Activated naive CD8-positive, alpha-beta T cell treated with anti-CD3 and anti-CD28 coated beads, Interleukin-2, amount 50 U/mL, for 24 hours (primary cell): ENCODE measurements at regions not wholly inside any gene's neighbourhood (a gene's known extent, or its start where the extent isn't known, plus 50 kb on each side); places are given as distances from the start of the nearest gene placed in this dataset.

ENCODE experiments used
- ATAC-seq: fragments of 150-1000 bp; cut with Tn5 transposase; one replicate; pipeline ENCODE4 v1.10.0; 2021
- DNase-seq: peaks from one replicate; pipeline ENCODE4 v3.0.0; 2021
- H3K27ac Mint-ChIP-seq: one replicate; pipeline ENCODE4 v1.8.0; 2021; ENCODE audit warnings: mild to moderate bottlenecking, mixed read lengths
- H3K27me3 Mint-ChIP-seq: one replicate; pipeline ENCODE4 v1.8.0; 2021; ENCODE audit warnings: mixed read lengths
- H3K36me3 Mint-ChIP-seq: one replicate; pipeline ENCODE4 v1.8.0; 2021; ENCODE audit warnings: low read depth, mixed read lengths
- H3K4me1 Mint-ChIP-seq: one replicate; pipeline ENCODE4 v1.8.0; 2021; ENCODE audit warnings: mixed read lengths
- H3K4me3 Mint-ChIP-seq: one replicate; pipeline ENCODE4 v1.8.0; 2021; ENCODE audit warnings: mild to moderate bottlenecking, moderate library complexity, mixed read lengths
- H3K9me3 Mint-ChIP-seq: one replicate; pipeline ENCODE4 v1.8.0; 2021; ENCODE audit warnings: mixed read lengths

- no peaks in the 10 kb centered on the region for H3K27me3 Mint-ChIP-seq
- H3K27ac Mint-ChIP-seq: no peak overlapping the region
- no peak for DNase-seq
- peaks cover 5% of the 10 kb centered on the region for H3K4me1 Mint-ChIP-seq
- peaks cover 7% of the 10 kb centered on the region for H3K36me3 Mint-ChIP-seq
- no peak overlapping the region for H3K4me3 Mint-ChIP-seq
- peaks cover 3% of the 10 kb centered on the region for H3K9me3 Mint-ChIP-seq
- ATAC-seq: no peak
Observed at GRCh38 chr2:144081272-144081671, 438.6 kb downstream of the ZEB2 start.

GRCh38 chr2:144079803-144080202 lies 440.1 kb downstream of the ZEB2 start:
- no peak overlapping the region for H3K27ac Mint-ChIP-seq
- no peaks in the 10 kb centered on the region for H3K27me3 Mint-ChIP-seq
- peaks cover 3% of the 10 kb centered on the region for H3K9me3 Mint-ChIP-seq

GRCh38 chr2:144078802-144079724 lies 440.9 kb downstream of the ZEB2 start:
- Mint-ChIP-seq H3K36me3 (peaks cover 3% of the 10 kb centered on the region), H3K9me3 (no peaks in the 10 kb centered on the region), H3K4me1 (peaks cover 2% of the 10 kb centered on the region), H3K27me3 (no peaks in the 10 kb centered on the region), H3K27ac (no peak overlapping the region), H3K4me3 (no peak overlapping the region)
- DNase-seq (no peak), ATAC-seq (no peak)

More at GRCh38 chr2:144079803-144080202, 440.1 kb downstream of the ZEB2 start:
- Mint-ChIP-seq H3K4me1 (peaks cover 5% of the 10 kb centered on the region), H3K36me3 (peaks cover 7% of the 10 kb centered on the region), H3K4me3 (no peak overlapping the region)
- DNase-seq (no peak), ATAC-seq (no peak)

GRCh38 chr2:144078106-144078505 lies 441.8 kb downstream of the ZEB2 start:
- H3K27me3 Mint-ChIP-seq: no peaks in the 10 kb centered on the region
- no peaks in the 10 kb centered on the region for H3K9me3 Mint-ChIP-seq
- no peaks in the 10 kb centered on the region for H3K36me3 Mint-ChIP-seq
- DNase-seq (no peak), ATAC-seq (no peak)
- no peak overlapping the region for H3K27ac Mint-ChIP-seq
- H3K4me3 Mint-ChIP-seq: no peak overlapping the region
- H3K4me1 Mint-ChIP-seq: peaks cover 2% of the 10 kb centered on the region

GRCh38 chr2:144074450-144074849 lies 445.5 kb downstream of the ZEB2 start:
- no peaks in the 10 kb centered on the region for H3K9me3 Mint-ChIP-seq
- no peaks in the 10 kb centered on the region for H3K4me1 Mint-ChIP-seq
- H3K4me3 Mint-ChIP-seq: no peak overlapping the region

GRCh38 chr2:144071461-144071860 lies 448.5 kb downstream of the ZEB2 start:
- Mint-ChIP-seq H3K4me1 (no peaks in the 10 kb centered on the region), H3K27ac (no peak overlapping the region), H3K36me3 (no peaks in the 10 kb centered on the region), H3K9me3 (no peaks in the 10 kb centered on the region), H3K4me3 (no peak overlapping the region), H3K27me3 (no peaks in the 10 kb centered on the region)
- DNase-seq: no peak
- no peak for ATAC-seq

More at GRCh38 chr2:144074450-144074849, 445.5 kb downstream of the ZEB2 start:
- Mint-ChIP-seq H3K27ac (no peak overlapping the region), H3K27me3 (no peaks in the 10 kb centered on the region), H3K36me3 (no peaks in the 10 kb centered on the region)
- no peak for DNase-seq
- no peak for ATAC-seq

- ATAC-seq: no peak
- Mint-ChIP-seq H3K9me3 (no peaks in the 10 kb centered on the region), H3K27ac (no peak overlapping the region), H3K4me3 (no peak overlapping the region), H3K27me3 (no peaks in the 10 kb centered on the region), H3K36me3 (no peaks in the 10 kb centered on the region), H3K4me1 (no peaks in the 10 kb centered on the region)
- no peak for DNase-seq
Observed at GRCh38 chr2:144067506-144067905, 452.4 kb downstream of the ZEB2 start.

GRCh38 chr2:144063602-144064001 lies 456.3 kb downstream of the ZEB2 start:
- Mint-ChIP-seq H3K4me3 (no peak overlapping the region), H3K4me1 (no peaks in the 10 kb centered on the region), H3K27ac (no peak overlapping the region), H3K27me3 (no peaks in the 10 kb centered on the region), H3K36me3 (peaks cover 1% of the 10 kb centered on the region), H3K9me3 (no peaks in the 10 kb centered on the region)
- ATAC-seq (no peak), DNase-seq (no peak)

- Mint-ChIP-seq H3K9me3 (no peaks in the 10 kb centered on the region), H3K4me3 (no peak overlapping the region), H3K27me3 (no peaks in the 10 kb centered on the region), H3K36me3 (peaks cover 7% of the 10 kb centered on the region), H3K27ac (no peak overlapping the region), H3K4me1 (no peaks in the 10 kb centered on the region)
- DNase-seq (no peak), ATAC-seq (no peak)
Observed at GRCh38 chr2:144054911-144055310, 465.0 kb downstream of the ZEB2 start.

GRCh38 chr2:144052083-144052482 lies 467.8 kb downstream of the ZEB2 start:
- H3K4me3 Mint-ChIP-seq: no peak overlapping the region
- no peaks in the 10 kb centered on the region for H3K27me3 Mint-ChIP-seq
- ATAC-seq (no peak), DNase-seq (no peak)
- no peak overlapping the region for H3K27ac Mint-ChIP-seq
- peaks cover 2% of the 10 kb centered on the region for H3K36me3 Mint-ChIP-seq
- no peaks in the 10 kb centered on the region for H3K9me3 Mint-ChIP-seq
- H3K4me1 Mint-ChIP-seq: no peaks in the 10 kb centered on the region

GRCh38 chr2:144049137-144049536 lies 470.8 kb downstream of the ZEB2 start:
- Mint-ChIP-seq H3K36me3 (peaks cover 2% of the 10 kb centered on the region), H3K4me3 (no peak overlapping the region), H3K27me3 (no peaks in the 10 kb centered on the region), H3K9me3 (no peaks in the 10 kb centered on the region), H3K4me1 (no peaks in the 10 kb centered on the region), H3K27ac (no peak overlapping the region)
- ATAC-seq: no peak
- DNase-seq: no peak

- H3K36me3 Mint-ChIP-seq: peaks cover 2% of the 10 kb centered on the region
- no peaks in the 10 kb centered on the region for H3K9me3 Mint-ChIP-seq
- DNase-seq (no peak), ATAC-seq (no peak)
- no peak overlapping the region for H3K4me3 Mint-ChIP-seq
- no peaks in the 10 kb centered on the region for H3K27me3 Mint-ChIP-seq
- no peaks in the 10 kb centered on the region for H3K4me1 Mint-ChIP-seq
- H3K27ac Mint-ChIP-seq: no peak overlapping the region
Observed at GRCh38 chr2:144048631-144049060, 471.3 kb downstream of the ZEB2 start.

- Mint-ChIP-seq H3K36me3 (no peaks in the 10 kb centered on the region), H3K9me3 (no peaks in the 10 kb centered on the region), H3K27me3 (no peaks in the 10 kb centered on the region), H3K4me3 (no peak overlapping the region), H3K4me1 (peaks cover 4% of the 10 kb centered on the region), H3K27ac (no peak overlapping the region)
- DNase-seq (no peak), ATAC-seq (no peak)
Observed at GRCh38 chr2:144042751-144043150, 477.2 kb downstream of the ZEB2 start.

GRCh38 chr2:144041612-144042011 lies 478.3 kb downstream of the ZEB2 start:
- Mint-ChIP-seq H3K36me3 (no peaks in the 10 kb centered on the region), H3K27me3 (no peaks in the 10 kb centered on the region), H3K4me1 (peaks cover 4% of the 10 kb centered on the region), H3K4me3 (no peak overlapping the region), H3K9me3 (no peaks in the 10 kb centered on the region), H3K27ac (no peak overlapping the region)
- ATAC-seq (no peak), DNase-seq (no peak)

- H3K27ac Mint-ChIP-seq: no peak overlapping the region
- DNase-seq: no peak
- peaks cover 4% of the 10 kb centered on the region for H3K4me1 Mint-ChIP-seq
- H3K27me3 Mint-ChIP-seq: no peaks in the 10 kb centered on the region
- peaks cover 2% of the 10 kb centered on the region for H3K36me3 Mint-ChIP-seq
- H3K4me3 Mint-ChIP-seq: no peak overlapping the region
- no peaks in the 10 kb centered on the region for H3K9me3 Mint-ChIP-seq
- ATAC-seq: no peak
Observed at GRCh38 chr2:144040834-144041233, 479.1 kb downstream of the ZEB2 start.
